Esophagus mucosa (tissue), 1 donor: ENCODE measurements at regions not wholly inside any gene's neighbourhood (a gene's known extent, or its start where the extent isn't known, plus 50 kb on each side); places are given as distances from the start of the nearest gene placed in this dataset.
A peak's percentile ranks its signal among the peaks of the same experiment; 100 is the strongest.
"Not testable (repeated sequence)": the region's sequence is repeated elsewhere in the genome, so short reads cannot be mapped to it uniquely, and the experiment has no call there.

Experiments used
- ATAC-seq: fragments of 200-7000 bp; cut with Tn5 transposase; one replicate; pipeline ENCODE4 v1.9.1; 2020
- donor health status: DM: yes; HTN: yes; CAD: no.

- no peak for ATAC-seq
These were observed 397.6 kb downstream of the GBE1 start for GRCh38 chr3:81363816-81364215.

DNA sequence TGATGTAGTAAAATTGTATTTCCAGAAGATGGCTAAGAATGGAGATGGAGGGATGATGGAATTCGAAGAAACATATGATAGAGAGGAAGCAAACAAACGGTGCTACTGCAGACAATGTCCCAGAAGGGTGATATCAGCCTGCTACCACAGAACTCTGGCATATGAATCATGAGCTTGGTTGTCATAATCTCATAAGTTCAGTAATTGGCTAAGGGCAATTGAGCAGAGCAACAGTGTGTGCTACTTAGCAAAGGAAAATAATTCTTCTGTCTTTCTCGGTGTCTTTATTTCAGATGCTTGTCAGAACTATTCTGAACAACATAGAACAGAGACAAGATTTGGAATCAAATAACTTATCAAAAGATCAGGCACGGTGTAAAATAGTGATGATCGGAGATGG is 407.3 kb downstream of the GBE1 start:
- no peak for ATAC-seq

GRCh38 chr3:81352867-81353266 is 408.6 kb downstream of the GBE1 start:
- ATAC-seq: peak; percentile 48

DNA sequence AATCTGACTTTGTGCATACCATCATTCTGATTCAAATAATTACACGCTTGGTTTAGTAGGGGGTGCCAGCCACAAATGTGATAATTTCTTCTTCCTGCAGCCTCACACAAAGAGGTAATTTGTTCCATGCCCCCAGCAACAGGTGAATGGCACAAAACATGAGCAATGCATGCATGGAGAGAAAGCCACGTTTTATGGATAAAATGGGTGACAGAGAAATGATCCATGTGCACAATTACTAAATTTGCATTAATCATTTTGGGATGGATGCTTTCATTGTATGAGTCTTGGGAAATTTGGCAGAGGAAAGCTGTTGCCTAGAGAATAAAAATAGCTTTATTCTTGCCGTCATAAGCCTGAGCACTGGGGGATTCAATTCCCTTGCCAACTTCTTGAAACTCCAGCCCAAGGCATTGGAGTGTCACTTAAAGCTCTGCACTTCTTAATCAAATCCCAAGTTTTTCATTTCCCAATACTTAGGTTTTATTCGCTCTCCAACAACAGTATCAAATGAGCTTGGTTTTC is 411.6 kb downstream of the GBE1 start:
- no peak for ATAC-seq

- peak; percentile 53 for ATAC-seq
These were observed 422.2 kb downstream of the GBE1 start for GRCh38 chr3:81339040-81339845.

- ATAC-seq: no peak
These were observed 425.0 kb downstream of the GBE1 start for GRCh38 chr3:81336470-81336869.

GRCh38 chr3:81329835-81330234 is 431.6 kb downstream of the GBE1 start:
- ATAC-seq: not testable (repeated sequence)

GRCh38 chr3:81326245-81326644 is 435.2 kb downstream of the GBE1 start:
- ATAC-seq: no peak

GRCh38 chr3:81320862-81321261 is 440.6 kb downstream of the GBE1 start:
- ATAC-seq: no peak

GRCh38 chr3:81315030-81315429 is 446.4 kb downstream of the GBE1 start:
- no peak for ATAC-seq

GRCh38 chr3:81311321-81311720 is 450.1 kb downstream of the GBE1 start:
- no peak for ATAC-seq

- ATAC-seq: no peak
These were observed 453.1 kb downstream of the GBE1 start for GRCh38 chr3:81308306-81308705.

DNA sequence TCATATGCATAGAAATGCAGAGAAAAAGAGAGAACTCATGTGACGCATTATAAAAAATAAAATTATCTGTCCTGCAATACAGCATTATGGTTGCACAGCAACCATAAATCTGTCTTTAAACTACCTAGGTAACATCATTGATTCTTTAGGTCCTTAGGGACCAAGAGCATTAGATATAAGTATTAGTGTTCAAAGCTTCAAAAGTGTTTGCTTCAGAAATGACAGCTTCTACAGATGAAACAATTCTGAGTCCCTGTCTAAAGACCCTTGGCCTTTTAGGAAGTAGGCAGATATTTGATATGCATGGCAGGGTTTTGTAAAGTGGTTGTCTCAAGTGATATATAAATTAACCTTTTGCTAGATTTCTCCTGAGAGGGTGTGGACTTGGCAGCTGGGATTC is 454.2 kb downstream of the GBE1 start:
- no peak for ATAC-seq

DNA sequence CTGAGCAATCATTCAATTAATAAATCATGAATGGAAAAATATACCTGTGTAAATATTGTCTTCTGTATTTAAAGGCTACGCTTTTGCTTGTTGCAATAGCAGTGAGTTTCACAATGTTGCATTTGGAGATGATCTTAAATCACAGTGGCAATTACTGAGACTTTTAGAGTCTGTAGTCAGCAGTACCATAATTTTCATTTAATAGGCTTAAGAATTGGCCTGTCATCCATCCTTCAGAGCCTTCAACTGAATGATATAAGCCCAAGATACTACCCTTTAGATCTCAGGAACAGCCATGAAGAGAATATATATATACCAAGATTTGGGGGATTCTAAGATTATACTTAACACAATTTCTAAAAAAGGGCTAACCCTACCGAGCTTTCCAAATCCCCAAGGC is 458.1 kb downstream of the GBE1 start:
- no peak for ATAC-seq

DNA sequence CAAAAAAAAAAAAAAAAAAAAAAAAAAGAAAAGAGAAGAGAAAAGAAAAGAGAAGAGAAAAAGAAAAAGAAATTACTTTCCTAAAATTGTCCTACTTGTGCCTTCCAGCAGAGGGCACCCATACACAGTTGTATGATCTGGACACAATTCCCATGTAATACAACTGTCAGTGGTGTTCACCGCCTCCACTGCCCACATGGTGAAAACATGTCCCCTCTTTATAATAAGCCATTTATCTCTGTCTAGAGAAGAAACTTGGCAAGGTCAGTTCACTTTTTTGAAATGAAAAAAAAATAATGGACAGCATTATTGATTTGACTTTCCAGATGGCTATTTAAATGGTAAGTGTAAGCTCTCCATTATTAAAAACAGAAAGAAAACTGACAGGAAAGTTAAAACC is 459.4 kb downstream of the GBE1 start:
- peak; percentile 57 for ATAC-seq

GRCh38 chr3:81301230-81301629 is 460.2 kb downstream of the GBE1 start:
- ATAC-seq: no peak

- ATAC-seq: no peak
These were observed 461.0 kb downstream of the GBE1 start for GRCh38 chr3:81300324-81300927.

GRCh38 chr3:81299481-81299880 is 462.0 kb downstream of the GBE1 start:
- no peak for ATAC-seq

DNA sequence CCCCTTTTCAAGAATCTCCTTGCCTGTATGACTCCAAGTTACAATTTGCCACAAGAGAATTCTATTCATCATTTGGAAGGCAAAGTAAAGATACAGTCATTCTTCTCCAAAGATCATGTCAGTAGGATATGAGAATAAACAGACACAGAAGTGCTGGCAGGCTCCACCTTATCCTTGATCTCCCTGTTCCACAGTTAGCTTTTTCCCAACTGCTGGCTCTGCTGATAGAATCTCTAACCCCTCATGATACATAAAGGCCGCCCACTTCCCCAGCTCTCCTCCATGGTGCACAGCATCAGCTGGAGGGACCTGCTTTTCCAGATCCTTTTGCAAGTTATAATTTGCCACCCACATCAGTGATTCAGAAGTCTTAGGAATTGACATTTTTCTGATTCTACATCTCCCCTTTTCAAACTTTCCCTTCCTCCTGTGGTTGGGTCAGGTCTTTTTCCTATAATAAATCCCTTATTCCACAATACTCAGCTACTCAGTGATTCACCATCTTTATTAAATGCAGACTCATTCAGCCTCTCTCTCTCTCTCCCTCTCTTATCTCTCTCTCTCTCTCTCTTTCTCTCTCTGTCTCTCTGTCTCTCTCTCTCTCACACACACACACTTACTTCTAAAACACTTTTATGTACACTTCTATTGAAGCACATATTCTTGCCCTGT is 465.4 kb downstream of the GBE1 start:
- ATAC-seq: no peak

GRCh38 chr3:81293156-81293555 is 468.3 kb downstream of the GBE1 start:
- no peak for ATAC-seq

GRCh38 chr3:81291586-81291985 is 469.9 kb downstream of the GBE1 start:
- no peak for ATAC-seq

DNA sequence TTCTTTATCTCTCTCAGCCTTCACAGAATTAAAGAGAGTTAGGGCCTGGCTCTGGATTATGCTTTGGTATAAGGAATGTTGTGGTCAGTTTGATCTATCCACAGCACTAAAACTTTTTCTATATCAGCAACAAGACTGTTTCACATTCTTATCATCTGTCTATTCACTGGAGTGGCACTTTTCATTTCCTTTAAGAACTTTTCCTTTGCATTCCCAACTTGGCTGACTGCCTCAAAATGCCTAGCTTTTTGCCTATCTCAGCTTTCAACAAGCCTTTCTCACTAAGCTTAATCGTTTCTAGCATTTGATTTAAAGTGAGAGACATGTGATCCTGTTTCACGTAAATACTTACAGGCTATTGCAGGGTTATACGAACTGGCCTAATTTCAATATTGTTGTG is 471.8 kb downstream of the GBE1 start:
- no peak for ATAC-seq

- no peak for ATAC-seq
These were observed 481.7 kb downstream of the GBE1 start for GRCh38 chr3:81279481-81280379.
